DND-41 (cell line): ENCODE measurements at regions not wholly inside any gene's neighbourhood (a gene's known extent, or its start where the extent isn't known, plus 50 kb on each side); places are given as distances from the start of the nearest gene placed in this dataset.
"Not testable (repeated sequence)": the region's sequence is repeated elsewhere in the genome, so short reads cannot be mapped to it uniquely, and the experiment has no call there.

ENCODE experiments used
- ATAC-seq: fragments of 200-7000 bp; cut with Tn5 transposase; 3 replicates; pipeline ENCODE4 v1.9.1; 2021; ENCODE audit warnings: low read depth; ENCODE audit not compliant: insufficient read depth
- DNase-seq: peaks from one replicate; pipeline ENCODE4 v3.0.0-alpha.2; 2020
- H2AFZ ChIP-seq: 2 replicates; pipeline ENCODE4 v1.6.0; 2012; ENCODE audit warnings: low read depth, low read length
- H3K27ac ChIP-seq: 2 replicates; pipeline ENCODE4 v1.5.1; 2012; ENCODE audit warnings: low read length, inconsistent platforms
- H3K27me3 ChIP-seq: fragments of 200-600 bp; sonication (generic); 2 replicates; pipeline ENCODE4 v1.6.0; 2012; ENCODE audit warnings: low read length, mild to moderate bottlenecking, inconsistent platforms; ENCODE audit not compliant: insufficient read depth, poor library complexity
- H3K36me3 ChIP-seq: 2 replicates; pipeline ENCODE4 v1.5.1; 2012; ENCODE audit warnings: low read length, inconsistent platforms; ENCODE audit not compliant: insufficient read depth
- H3K4me1 ChIP-seq: 2 replicates; pipeline ENCODE4 v1.5.1; 2012; ENCODE audit warnings: mild to moderate bottlenecking, low read length; ENCODE audit not compliant: insufficient read depth
- H3K4me2 ChIP-seq: 2 replicates; pipeline ENCODE4 v1.6.0; 2012; ENCODE audit warnings: mild to moderate bottlenecking, moderate library complexity, low read length, inconsistent platforms; ENCODE audit not compliant: insufficient read depth
- H3K4me3 ChIP-seq, 2 experiments: fragments of 200-600 bp in 1 of 2; shearing (Covaris generic) in 1 of 2; 2 replicates each; pipeline ENCODE4 v1.5.1; 2012 to 2016; ENCODE audit warnings: inconsistent platforms in 2 of 2, low read length in 2 of 2, mild to moderate bottlenecking in 2 of 2, low read depth in 1 of 2, moderate library complexity in 1 of 2
- H3K79me2 ChIP-seq: 2 replicates; pipeline ENCODE4 v1.6.0; 2012; ENCODE audit warnings: low read length, inconsistent platforms; ENCODE audit not compliant: insufficient read depth
- H3K9ac ChIP-seq: 2 replicates; pipeline ENCODE4 v1.6.0; 2012; ENCODE audit warnings: low read depth, mild to moderate bottlenecking, inconsistent platforms, low read length, moderate library complexity
- H3K9me3 ChIP-seq: 2 replicates; pipeline ENCODE4 v1.5.1; 2012; ENCODE audit warnings: low read length, moderate library complexity, mild to moderate bottlenecking, inconsistent platforms; ENCODE audit not compliant: insufficient read depth, severe bottlenecking
- H4K20me1 ChIP-seq: 2 replicates; pipeline ENCODE4 v1.6.0; 2012; ENCODE audit warnings: low read length; ENCODE audit not compliant: insufficient read depth
- EZH2 ChIP-seq: IDR thresholded peaks from 3 replicates; pipeline ENCODE4 v1.6.1; 2012; ENCODE audit warnings: borderline replicate concordance, low read depth, mild to moderate bottlenecking, moderate library complexity, low read length, inconsistent platforms; ENCODE audit not compliant: severe bottlenecking
- TF ChIP-seq, protein P1 (sequence below): IDR thresholded peaks from 2 replicates; pipeline ENCODE4 v1.5.1; 2012; ENCODE audit warnings: borderline replicate concordance, low read length, moderate library complexity, mild to moderate bottlenecking; ENCODE audit not compliant: poor library complexity, severe bottlenecking; ENCODE audit errors: extremely low read depth

DNA sequence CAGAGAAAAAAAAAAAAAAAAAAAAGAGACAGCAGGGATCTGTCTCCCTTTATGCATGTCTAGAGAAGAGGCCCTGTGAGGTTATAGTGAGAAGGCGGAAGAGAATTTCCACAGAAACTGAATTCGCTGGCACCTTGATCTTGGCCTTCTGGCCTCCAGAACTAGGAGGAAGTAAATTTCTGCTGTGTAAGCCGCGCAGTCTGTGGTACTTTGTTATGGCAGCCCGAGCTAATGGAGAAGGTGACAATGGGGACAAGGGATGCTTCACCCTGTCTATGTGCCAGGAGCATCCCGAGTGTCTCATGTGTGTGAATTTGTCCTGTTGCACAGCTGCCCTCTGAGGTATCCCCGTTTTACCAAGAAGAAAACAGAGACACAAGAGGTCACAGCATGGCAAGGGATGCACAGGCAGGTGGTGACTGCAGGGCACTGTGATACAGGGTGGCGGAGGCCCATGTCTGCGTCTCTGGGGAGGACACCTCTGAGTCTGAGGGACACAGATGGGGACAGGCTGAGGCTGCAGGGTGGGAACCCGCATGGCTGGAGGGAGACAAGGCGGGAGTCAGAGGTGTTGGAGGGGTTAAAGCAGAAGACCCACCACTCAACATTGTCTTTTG, 100.3 kb downstream of the CRLF3 start:
- not testable (repeated sequence) for ATAC-seq, H3K36me3 ChIP-seq, H3K4me2 ChIP-seq, H3K9me3 ChIP-seq, H3K4me3 ChIP-seq, H3K9ac ChIP-seq, H3K27me3 ChIP-seq, H2AFZ ChIP-seq, H3K4me1 ChIP-seq, H3K27ac ChIP-seq
- Histone ChIP-seq H3K79me2 (peaks cover 78% of the 10 kb centered on the region), H4K20me1 (peaks cover 36% of the 10 kb centered on the region)
- DNase-seq = peak; percentile 4

DNA sequence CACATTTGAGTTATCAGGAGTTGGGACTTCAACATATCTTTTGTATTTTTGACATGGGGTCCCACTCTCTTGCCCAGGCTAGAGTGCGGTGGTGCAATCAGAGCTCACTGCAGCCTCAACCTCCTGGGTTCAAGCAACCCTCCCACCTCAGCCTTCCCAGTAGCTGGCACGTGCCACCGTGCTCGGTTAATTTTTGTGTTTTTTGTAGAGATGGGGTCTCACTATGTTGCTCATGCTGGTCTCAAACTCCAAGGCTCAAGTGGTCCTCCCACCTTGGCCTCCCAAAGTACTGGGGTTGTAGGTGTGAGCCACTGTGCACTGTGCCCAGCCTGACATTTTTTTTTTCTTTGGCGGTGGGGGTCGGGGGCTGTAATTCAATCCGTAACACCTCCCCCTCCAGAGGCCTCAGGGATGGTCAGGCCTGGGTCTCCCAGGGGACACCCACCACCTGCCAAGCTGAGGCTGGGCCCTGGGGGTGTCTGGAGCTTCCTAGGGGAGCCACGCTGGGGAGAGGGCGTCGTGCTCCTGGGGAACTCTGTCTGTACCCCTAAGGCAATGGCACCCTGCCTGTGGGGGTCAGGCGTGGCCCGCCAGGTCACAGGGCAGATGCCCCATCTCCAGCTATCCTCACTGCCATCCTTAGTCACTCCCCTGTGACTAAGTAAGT, 102.2 kb downstream of the CRLF3 start:
- H2AFZ ChIP-seq, ATAC-seq: not testable (repeated sequence)

DNA sequence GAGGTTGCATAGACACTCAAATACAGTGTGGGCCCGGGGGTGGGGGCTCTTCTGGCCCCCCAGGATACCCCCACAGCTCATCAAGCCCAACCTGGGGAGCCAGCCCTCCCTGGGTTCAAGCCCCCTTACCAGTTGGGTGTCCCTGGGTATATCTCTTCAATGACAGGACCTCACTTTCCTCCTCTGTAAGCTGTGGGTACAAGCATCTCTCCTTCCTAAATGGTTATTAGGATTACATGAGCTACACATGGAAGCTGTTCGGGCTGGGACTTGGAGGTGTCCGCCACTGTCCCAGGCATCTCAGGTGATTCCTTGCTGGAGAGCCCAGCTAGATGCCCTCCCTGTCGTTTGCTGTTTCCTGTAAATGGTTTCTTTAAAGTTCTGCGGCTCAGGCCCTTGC, 103.5 kb downstream of the CRLF3 start:
- H3K4me1 ChIP-seq, H3K4me2 ChIP-seq, H3K36me3 ChIP-seq, H3K9ac ChIP-seq, H3K27ac ChIP-seq, H2AFZ ChIP-seq, H3K4me3 ChIP-seq, H3K9me3 ChIP-seq, H3K27me3 ChIP-seq, ATAC-seq: not testable (repeated sequence)
- H3K79me2 ChIP-seq = peaks cover 85% of the 10 kb centered on the region
- DNase-seq = peak; percentile 2
- peaks cover 62% of the 10 kb centered on the region for H4K20me1 ChIP-seq

More for the DNA sequence above, 102.2 kb downstream of the CRLF3 start:
- peak; percentile 3 for DNase-seq
- H3K27me3 ChIP-seq, H3K4me1 ChIP-seq, H3K36me3 ChIP-seq, H3K9ac ChIP-seq, H3K27ac ChIP-seq, H3K4me3 ChIP-seq, H3K9me3 ChIP-seq, H3K4me2 ChIP-seq: not testable (repeated sequence)
- Histone ChIP-seq H3K79me2 (peaks cover 83% of the 10 kb centered on the region), H4K20me1 (peaks cover 50% of the 10 kb centered on the region)

DNA sequence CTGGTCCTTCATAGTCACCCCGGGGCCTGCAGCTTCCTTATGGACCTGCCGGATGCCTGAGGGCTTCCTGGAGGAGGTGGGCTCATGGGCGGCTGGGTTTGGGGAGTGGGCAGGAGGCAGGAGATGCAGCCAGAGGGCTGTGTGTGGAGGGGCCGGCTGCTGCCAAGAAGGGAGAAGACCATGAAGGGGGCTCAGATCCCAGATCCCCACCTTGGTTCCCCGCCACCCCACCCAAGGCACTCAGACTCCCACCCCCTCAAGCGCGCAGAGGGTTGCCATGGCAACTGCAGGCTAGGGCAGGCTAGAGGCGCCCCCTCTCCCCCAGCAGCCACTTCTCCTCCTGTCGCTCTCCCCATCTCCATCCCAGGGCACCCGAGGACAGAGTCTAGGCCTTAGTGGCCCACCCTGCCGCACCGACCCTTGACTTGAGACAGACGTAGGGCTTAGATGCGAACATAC, 104.5 kb downstream of the CRLF3 start:
- H3K36me3 ChIP-seq = peaks cover 9% of the 10 kb centered on the region; the same call in 1 of the 2 replicates
- H3K9ac ChIP-seq = no peak overlapping the region
- peaks cover 66% of the 10 kb centered on the region for H4K20me1 ChIP-seq
- DNase-seq (peak; percentile 3), ATAC-seq (no peak)
- no peak overlapping the region for H3K27ac ChIP-seq
- no peaks in the 10 kb centered on the region for H3K9me3 ChIP-seq
- H2AFZ ChIP-seq = no peak overlapping the region
- H3K79me2 ChIP-seq = peaks cover 87% of the 10 kb centered on the region
- H3K27me3 ChIP-seq = no peaks in the 10 kb centered on the region
- TF ChIP-seq EZH2 = no peak
- TF ChIP-seq, protein P1, sequence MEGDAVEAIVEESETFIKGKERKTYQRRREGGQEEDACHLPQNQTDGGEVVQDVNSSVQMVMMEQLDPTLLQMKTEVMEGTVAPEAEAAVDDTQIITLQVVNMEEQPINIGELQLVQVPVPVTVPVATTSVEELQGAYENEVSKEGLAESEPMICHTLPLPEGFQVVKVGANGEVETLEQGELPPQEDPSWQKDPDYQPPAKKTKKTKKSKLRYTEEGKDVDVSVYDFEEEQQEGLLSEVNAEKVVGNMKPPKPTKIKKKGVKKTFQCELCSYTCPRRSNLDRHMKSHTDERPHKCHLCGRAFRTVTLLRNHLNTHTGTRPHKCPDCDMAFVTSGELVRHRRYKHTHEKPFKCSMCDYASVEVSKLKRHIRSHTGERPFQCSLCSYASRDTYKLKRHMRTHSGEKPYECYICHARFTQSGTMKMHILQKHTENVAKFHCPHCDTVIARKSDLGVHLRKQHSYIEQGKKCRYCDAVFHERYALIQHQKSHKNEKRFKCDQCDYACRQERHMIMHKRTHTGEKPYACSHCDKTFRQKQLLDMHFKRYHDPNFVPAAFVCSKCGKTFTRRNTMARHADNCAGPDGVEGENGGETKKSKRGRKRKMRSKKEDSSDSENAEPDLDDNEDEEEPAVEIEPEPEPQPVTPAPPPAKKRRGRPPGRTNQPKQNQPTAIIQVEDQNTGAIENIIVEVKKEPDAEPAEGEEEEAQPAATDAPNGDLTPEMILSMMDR = no peak
- H3K4me3 ChIP-seq = no peak overlapping the region
- H3K4me1 ChIP-seq = no peaks in the 10 kb centered on the region
- no peak overlapping the region for H3K4me2 ChIP-seq
